ENCODE measurements at regions not wholly inside any gene's neighbourhood (a gene's known extent, or its start where the extent isn't known, plus 50 kb on each side); places are given as distances from the start of the nearest gene placed in this dataset. TPM values are rescaled to one million over a fixed set of nuclear protein-coding genes. Genes with fewer than 3 reads are reported as not detected.

- Histone ChIP-seq H3K4me3 (ENCODE audit: low read depth, low read length) (no peak overlapping the region), H3K27ac (ENCODE audit: low read depth, low read length) (no peak overlapping the region), H3K27me3 (ENCODE audit: control insufficient read depth, insufficient read depth, low read length) (peaks cover 3% of the 10 kb centered on the region), H3K9me3 (ENCODE audit: control insufficient read depth, insufficient read depth, low read length) (no peaks in the 10 kb centered on the region)
- ChIA-PET POLR2A (no interaction called here), CTCF (interaction anchor here (0.6 to 5.3 kb wide), 3 partner anchors 20 to 32 kb away, joined by 3 to 63 read pairs (median 3); no protein-coding TSS in a partner anchor)
- no peak for TF ChIP-seq CTCF (IDR thresholded peaks at IDR 0.05; ENCODE audit: low read depth, low read length)
- DNase-seq (ENCODE audit: low read depth, low spot score): no peak
Observed at GRCh38 chr1:168365719-168366479, 85.2 kb downstream of the TBX19 start.

Small RNAs in the stretch of these regions (small RNA-seq; reads per million reads assigned to genes)
- gene MIR557 (ENCODE audit: insufficient read length, low read depth): not detected

Measured in AG04450 (cell line).